GM23338 (cell line): ENCODE measurements at regions not wholly inside any gene's neighbourhood (a gene's known extent, or its start where the extent isn't known, plus 50 kb on each side); places are given as distances from the start of the nearest gene placed in this dataset.

Experiments
- ATAC-seq: fragments of 200-7000 bp; cut with Tn5 transposase; 3 replicates; pipeline ENCODE4 v1.9.1; 2020
- DNase-seq: peaks from one replicate; pipeline ENCODE4 v3.0.0-alpha.2; 2015; ENCODE audit warnings: low spot score
- H2AFZ ChIP-seq: fragments of 200-600 bp; sonication (generic); 2 replicates; pipeline ENCODE4 v1.8.0; 2016; ENCODE audit warnings: antibody characterized with exemption, mild to moderate bottlenecking, moderate library complexity
- H3F3A ChIP-seq: fragments of 200-600 bp; sonication (generic); replicated peaks from 2 replicates; pipeline ENCODE4 v1.8.0; 2017; ENCODE audit warnings: antibody characterized with exemption, mixed run types, low read depth
- H3K27ac ChIP-seq: fragments of 200-600 bp; sonication (generic); 2 replicates; pipeline ENCODE4 v1.6.1; 2016; ENCODE audit warnings: low read depth
- H3K27me3 ChIP-seq: fragments of 200-600 bp; sonication (generic); 2 replicates; pipeline ENCODE4 v1.8.0; 2016; ENCODE audit warnings: mild to moderate bottlenecking, mixed run types, moderate library complexity; ENCODE audit not compliant: insufficient read depth
- H3K36me3 ChIP-seq: fragments of 200-600 bp; sonication (generic); 2 replicates; pipeline ENCODE4 v1.8.0; 2016; ENCODE audit warnings: mild to moderate bottlenecking; ENCODE audit not compliant: insufficient read depth
- H3K4me1 ChIP-seq: fragments of 200-600 bp; sonication (generic); 2 replicates; pipeline ENCODE4 v1.8.0; 2016; ENCODE audit warnings: mild to moderate bottlenecking, moderate library complexity; ENCODE audit not compliant: insufficient read depth
- H3K4me2 ChIP-seq: fragments of 200-600 bp; sonication (generic); 2 replicates; pipeline ENCODE4 v1.7.1; 2017; ENCODE audit warnings: mixed run types
- H3K4me3 ChIP-seq: fragments of 200-600 bp; sonication (generic); 2 replicates; pipeline ENCODE4 v1.6.1; 2016; ENCODE audit warnings: mixed run types
- H3K79me2 ChIP-seq: fragments of 200-600 bp; sonication (generic); replicated peaks from 2 replicates; pipeline ENCODE4 v1.8.0; 2017; ENCODE audit warnings: mild to moderate bottlenecking; ENCODE audit not compliant: insufficient read depth
- H3K9me2 ChIP-seq: fragments of 200-600 bp; sonication (generic); 2 replicates; pipeline ENCODE4 v1.8.0; 2017; ENCODE audit not compliant: insufficient read depth
- H4K20me1 ChIP-seq: fragments of 200-600 bp; sonication (generic); replicated peaks from 2 replicates; pipeline ENCODE4 v1.8.0; 2017; ENCODE audit warnings: mild to moderate bottlenecking; ENCODE audit not compliant: insufficient read depth
- H3K27ac Mint-ChIP-seq: 2 replicates; pipeline ENCODE4 v1.8.0; 2020; ENCODE audit warnings: inconsistent platforms, mild to moderate bottlenecking, moderate library complexity, mixed read lengths
- H3K27me3 Mint-ChIP-seq: 3 replicates; pipeline ENCODE4 v1.8.0; 2022; ENCODE audit warnings: low read depth, mild to moderate bottlenecking, moderate library complexity, mixed read lengths, inconsistent platforms; ENCODE audit not compliant: insufficient read depth, poor library complexity
- H3K36me3 Mint-ChIP-seq: 3 replicates; pipeline ENCODE4 v1.8.0; 2021; ENCODE audit warnings: low read depth, mild to moderate bottlenecking, inconsistent platforms, moderate library complexity, mixed read lengths
- H3K4me1 Mint-ChIP-seq: 3 replicates; pipeline ENCODE4 v1.8.0; 2020; ENCODE audit warnings: mild to moderate bottlenecking, inconsistent platforms, mixed read lengths
- H3K4me3 Mint-ChIP-seq: 3 replicates; pipeline ENCODE4 v1.8.0; 2021; ENCODE audit warnings: moderate library complexity, mild to moderate bottlenecking, inconsistent platforms, mixed read lengths
- H3K9me3 Mint-ChIP-seq: 3 replicates; pipeline ENCODE4 v1.8.0; 2020; ENCODE audit warnings: moderate library complexity, mild to moderate bottlenecking, inconsistent platforms, mixed read lengths
- CREB1 ChIP-seq: fragments of 250-450 bp; sonication (Bioruptor Pico); IDR thresholded peaks from 2 replicates; pipeline ENCODE4 v1.5.0; 2020; ENCODE audit warnings: low read depth, mild to moderate bottlenecking, moderate library complexity
- EZH2phosphoT487 ChIP-seq: fragments of 200-600 bp; sonication (generic); IDR thresholded peaks from one replicate; pipeline ENCODE4 v1.8.1; 2018; ENCODE audit warnings: antibody characterized with exemption; ENCODE audit not compliant: unreplicated experiment
- POLR2AphosphoS5 ChIP-seq: IDR thresholded peaks from 2 replicates; pipeline ENCODE4 v1.6.1; 2016; ENCODE audit warnings: antibody characterized with exemption, low read depth
- REST ChIP-seq: IDR thresholded peaks from one replicate; pipeline ENCODE4 v1.6.1; 2018; ENCODE audit warnings: antibody characterized with exemption; ENCODE audit not compliant: unreplicated experiment
- STAT1 ChIP-seq: IDR thresholded peaks from one replicate; pipeline ENCODE4 v1.6.1; 2016; ENCODE audit warnings: antibody characterized with exemption; ENCODE audit not compliant: unreplicated experiment
- ZNF114 ChIP-seq: fragments of 250-450 bp; sonication (Bioruptor Pico); IDR thresholded peaks from 2 replicates; pipeline ENCODE4 v1.5.0; 2020; ENCODE audit warnings: mild to moderate bottlenecking, moderate library complexity
- TF ChIP-seq, protein P1 (sequence below): fragments of 250-450 bp; sonication (Bioruptor Pico); IDR thresholded peaks from 2 replicates; pipeline ENCODE4 v1.5.0; 2020; ENCODE audit warnings: mild to moderate bottlenecking, moderate library complexity

DNA sequence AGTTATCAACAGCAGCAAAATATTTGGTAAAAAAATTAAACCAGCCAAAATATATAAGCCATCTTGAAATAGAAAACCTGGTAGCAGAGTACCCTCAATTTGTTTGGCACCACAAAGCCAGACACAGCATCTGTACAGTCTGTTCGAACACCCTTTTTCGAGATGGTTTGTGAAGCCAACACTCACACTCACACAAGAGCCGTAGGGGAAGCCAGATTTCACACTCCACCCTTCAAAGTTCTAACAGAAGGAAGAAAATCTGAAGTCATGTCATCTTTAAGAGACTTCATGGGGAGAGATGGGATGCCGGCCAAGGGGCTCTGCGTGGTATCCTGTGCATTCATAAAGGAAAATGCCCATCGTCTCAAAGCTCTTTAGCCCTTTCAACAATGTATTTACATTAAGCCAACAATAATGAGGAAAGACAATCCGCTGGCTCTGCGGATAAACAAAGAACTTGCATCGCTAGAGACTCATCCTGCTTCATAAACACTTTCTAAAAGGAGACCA is 451.5 kb upstream of the CHST9 start:
- no peak overlapping the region for H3K4me2 ChIP-seq
- no peaks in the 10 kb centered on the region for H3K36me3 ChIP-seq
- Mint-ChIP-seq H3K9me3 (no peaks in the 10 kb centered on the region), H3K4me3 (no peak overlapping the region), H3K27me3 (peaks cover 2% of the 10 kb centered on the region), H3K36me3 (no peaks in the 10 kb centered on the region), H3K4me1 (0 out of 3 replicates have a peak, but pooled peaks cover 2% of the 10 kb centered on the region), H3K27ac (no peak overlapping the region)
- no peak for TF ChIP-seq ZNF114 (CRISPR knock-in tag)
- no peak for TF ChIP-seq CREB1 (CRISPR knock-in tag)
- TF ChIP-seq REST, result no peak
- TF ChIP-seq, protein P1, sequence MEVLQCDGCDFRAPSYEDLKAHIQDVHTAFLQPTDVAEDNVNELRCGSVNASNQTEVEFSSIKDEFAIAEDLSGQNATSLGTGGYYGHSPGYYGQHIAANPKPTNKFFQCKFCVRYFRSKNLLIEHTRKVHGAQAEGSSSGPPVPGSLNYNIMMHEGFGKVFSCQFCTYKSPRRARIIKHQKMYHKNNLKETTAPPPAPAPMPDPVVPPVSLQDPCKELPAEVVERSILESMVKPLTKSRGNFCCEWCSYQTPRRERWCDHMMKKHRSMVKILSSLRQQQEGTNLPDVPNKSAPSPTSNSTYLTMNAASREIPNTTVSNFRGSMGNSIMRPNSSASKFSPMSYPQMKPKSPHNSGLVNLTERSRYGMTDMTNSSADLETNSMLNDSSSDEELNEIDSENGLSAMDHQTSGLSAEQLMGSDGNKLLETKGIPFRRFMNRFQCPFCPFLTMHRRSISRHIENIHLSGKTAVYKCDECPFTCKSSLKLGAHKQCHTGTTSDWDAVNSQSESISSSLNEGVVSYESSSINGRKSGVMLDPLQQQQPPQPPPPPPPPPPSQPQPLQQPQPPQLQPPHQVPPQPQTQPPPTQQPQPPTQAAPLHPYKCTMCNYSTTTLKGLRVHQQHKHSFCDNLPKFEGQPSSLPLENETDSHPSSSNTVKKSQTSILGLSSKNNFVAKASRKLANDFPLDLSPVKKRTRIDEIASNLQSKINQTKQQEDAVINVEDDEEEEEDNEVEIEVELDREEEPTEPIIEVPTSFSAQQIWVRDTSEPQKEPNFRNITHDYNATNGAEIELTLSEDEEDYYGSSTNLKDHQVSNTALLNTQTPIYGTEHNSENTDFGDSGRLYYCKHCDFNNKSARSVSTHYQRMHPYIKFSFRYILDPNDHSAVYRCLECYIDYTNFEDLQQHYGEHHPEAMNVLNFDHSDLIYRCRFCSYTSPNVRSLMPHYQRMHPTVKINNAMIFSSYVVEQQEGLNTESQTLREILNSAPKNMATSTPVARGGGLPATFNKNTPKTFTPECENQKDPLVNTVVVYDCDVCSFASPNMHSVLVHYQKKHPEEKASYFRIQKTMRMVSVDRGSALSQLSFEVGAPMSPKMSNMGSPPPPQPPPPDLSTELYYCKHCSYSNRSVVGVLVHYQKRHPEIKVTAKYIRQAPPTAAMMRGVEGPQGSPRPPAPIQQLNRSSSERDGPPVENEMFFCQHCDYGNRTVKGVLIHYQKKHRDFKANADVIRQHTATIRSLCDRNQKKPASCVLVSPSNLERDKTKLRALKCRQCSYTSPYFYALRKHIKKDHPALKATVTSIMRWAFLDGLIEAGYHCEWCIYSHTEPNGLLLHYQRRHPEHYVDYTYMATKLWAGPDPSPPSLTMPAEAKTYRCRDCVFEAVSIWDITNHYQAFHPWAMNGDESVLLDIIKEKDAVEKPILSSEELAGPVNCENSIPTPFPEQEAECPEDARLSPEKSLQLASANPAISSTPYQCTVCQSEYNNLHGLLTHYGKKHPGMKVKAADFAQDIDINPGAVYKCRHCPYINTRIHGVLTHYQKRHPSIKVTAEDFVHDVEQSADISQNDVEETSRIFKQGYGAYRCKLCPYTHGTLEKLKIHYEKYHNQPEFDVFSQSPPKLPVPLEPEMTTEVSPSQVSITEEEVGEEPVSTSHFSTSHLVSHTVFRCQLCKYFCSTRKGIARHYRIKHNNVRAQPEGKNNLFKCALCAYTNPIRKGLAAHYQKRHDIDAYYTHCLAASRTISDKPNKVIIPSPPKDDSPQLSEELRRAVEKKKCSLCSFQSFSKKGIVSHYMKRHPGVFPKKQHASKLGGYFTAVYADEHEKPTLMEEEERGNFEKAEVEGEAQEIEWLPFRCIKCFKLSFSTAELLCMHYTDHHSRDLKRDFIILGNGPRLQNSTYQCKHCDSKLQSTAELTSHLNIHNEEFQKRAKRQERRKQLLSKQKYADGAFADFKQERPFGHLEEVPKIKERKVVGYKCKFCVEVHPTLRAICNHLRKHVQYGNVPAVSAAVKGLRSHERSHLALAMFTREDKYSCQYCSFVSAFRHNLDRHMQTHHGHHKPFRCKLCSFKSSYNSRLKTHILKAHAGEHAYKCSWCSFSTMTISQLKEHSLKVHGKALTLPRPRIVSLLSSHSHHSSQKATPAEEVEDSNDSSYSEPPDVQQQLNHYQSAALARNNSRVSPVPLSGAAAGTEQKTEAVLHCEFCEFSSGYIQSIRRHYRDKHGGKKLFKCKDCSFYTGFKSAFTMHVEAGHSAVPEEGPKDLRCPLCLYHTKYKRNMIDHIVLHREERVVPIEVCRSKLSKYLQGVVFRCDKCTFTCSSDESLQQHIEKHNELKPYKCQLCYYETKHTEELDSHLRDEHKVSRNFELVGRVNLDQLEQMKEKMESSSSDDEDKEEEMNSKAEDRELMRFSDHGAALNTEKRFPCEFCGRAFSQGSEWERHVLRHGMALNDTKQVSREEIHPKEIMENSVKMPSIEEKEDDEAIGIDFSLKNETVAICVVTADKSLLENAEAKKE (CRISPR knock-in tag), result no peak
- no peak for TF ChIP-seq STAT1
- no peak for TF ChIP-seq POLR2AphosphoS5
- TF ChIP-seq EZH2phosphoT487, result no peak
- no peak overlapping the region for H3K4me3 ChIP-seq
- H3K27ac ChIP-seq, result no peak overlapping the region
- H3F3A ChIP-seq, result no peaks in the 10 kb centered on the region
- H4K20me1 ChIP-seq, result no peaks in the 10 kb centered on the region
- peak overlapping the region; percentile 70; the same call in 1 of the 2 replicates for H2AFZ ChIP-seq
- no peaks in the 10 kb centered on the region for H3K79me2 ChIP-seq
- no peaks in the 10 kb centered on the region for H3K9me2 ChIP-seq
- DNase-seq (no peak), ATAC-seq (no peak)
- H3K4me1 ChIP-seq, result no peaks in the 10 kb centered on the region
- no peaks in the 10 kb centered on the region for H3K27me3 ChIP-seq
